SK-N-MC (cell line): ENCODE measurements at regions not wholly inside any gene's neighbourhood (a gene's known extent, or its start where the extent isn't known, plus 50 kb on each side); places are given as distances from the start of the nearest gene placed in this dataset.

Experiments used
- DNase-seq: peaks from one replicate; pipeline ENCODE4 v3.0.0-alpha.2; 2011; ENCODE audit warnings: low read depth, low spot score
- H3K27ac ChIP-seq: fragments of 200-600 bp; sonication (generic); 2 replicates; pipeline ENCODE4 v1.5.1; 2016; ENCODE audit warnings: mixed run types
- H3K36me3 ChIP-seq: fragments of 200-600 bp; sonication (generic); 2 replicates; pipeline ENCODE4 v1.6.1; 2017; ENCODE audit warnings: antibody characterized with exemption, low read length, mixed read lengths; ENCODE audit not compliant: insufficient read depth
- H3K4me3 ChIP-seq: fragments of 200-600 bp; sonication (generic); 2 replicates; pipeline ENCODE4 v1.5.1; 2016
- H3K9ac ChIP-seq: fragments of 200-600 bp; sonication (generic); 2 replicates; pipeline ENCODE4 v1.8.0; 2017; ENCODE audit warnings: mixed run types, mixed read lengths; ENCODE audit not compliant: insufficient read length
- H3K9me3 ChIP-seq: fragments of 200-600 bp; sonication (generic); 2 replicates; pipeline ENCODE4 v1.6.1; 2017; ENCODE audit warnings: low read depth, mild to moderate bottlenecking, antibody characterized with exemption, low read length, moderate library complexity, mixed read lengths
- EZH2 ChIP-seq: fragments of 200-600 bp; sonication (generic); IDR thresholded peaks from one replicate; pipeline ENCODE4 v1.6.1; 2017; ENCODE audit warnings: antibody characterized with exemption
- FOXP2 ChIP-seq: optimal IDR thresholded peaks from 2 replicates; pipeline ENCODE3; 2011; ENCODE audit warnings: mild to moderate bottlenecking, moderate library complexity; ENCODE audit not compliant: insufficient read depth; ENCODE audit errors: extremely low read length, control extremely low read depth
- POLR2AphosphoS5 ChIP-seq: IDR thresholded peaks from 2 replicates; pipeline ENCODE4 v1.6.1; 2012; ENCODE audit warnings: mild to moderate bottlenecking, low read depth, low read length, borderline replicate concordance

GRCh38 chr7:32379510-32380112, 110.6 kb downstream of the LSM5 start:
- Histone ChIP-seq H3K4me3 (no peak overlapping the region), H3K27ac (no peak overlapping the region), H3K36me3 (no peaks in the 10 kb centered on the region), H3K9ac (no peak overlapping the region), H3K9me3 (no peaks in the 10 kb centered on the region)
- no peak for DNase-seq
- no peak for TF ChIP-seq EZH2
- no peak for TF ChIP-seq FOXP2
- no peak for TF ChIP-seq POLR2AphosphoS5

GRCh38 chr7:32378988-32379387, 111.2 kb downstream of the LSM5 start:
- Histone ChIP-seq H3K9ac (no peak overlapping the region), H3K36me3 (no peaks in the 10 kb centered on the region), H3K9me3 (no peaks in the 10 kb centered on the region), H3K27ac (no peak overlapping the region), H3K4me3 (no peak overlapping the region)
- TF ChIP-seq EZH2 (no peak), FOXP2 (no peak), POLR2AphosphoS5 (no peak)
- DNase-seq, result no peak

GRCh38 chr7:32364581-32364980, 125.6 kb downstream of the LSM5 start:
- Histone ChIP-seq H3K9me3 (no peaks in the 10 kb centered on the region), H3K9ac (no peak overlapping the region), H3K27ac (no peak overlapping the region), H3K4me3 (no peak overlapping the region), H3K36me3 (no peaks in the 10 kb centered on the region)
- TF ChIP-seq POLR2AphosphoS5, result no peak
- no peak for TF ChIP-seq EZH2
- no peak for TF ChIP-seq FOXP2
- no peak for DNase-seq

GRCh38 chr7:32360127-32360526, 130.1 kb downstream of the LSM5 start:
- Histone ChIP-seq H3K36me3 (no peaks in the 10 kb centered on the region), H3K27ac (no peak overlapping the region), H3K9ac (no peak overlapping the region), H3K9me3 (no peaks in the 10 kb centered on the region), H3K4me3 (no peak overlapping the region)
- DNase-seq, result no peak
- TF ChIP-seq EZH2 (no peak), POLR2AphosphoS5 (no peak), FOXP2 (no peak)

- DNase-seq, result no peak
- Histone ChIP-seq H3K9me3 (no peaks in the 10 kb centered on the region), H3K9ac (no peak overlapping the region), H3K27ac (no peak overlapping the region), H3K36me3 (no peaks in the 10 kb centered on the region), H3K4me3 (no peak overlapping the region)
- TF ChIP-seq EZH2, result no peak
- no peak for TF ChIP-seq POLR2AphosphoS5
- TF ChIP-seq FOXP2, result no peak
These were observed 132.5 kb downstream of the LSM5 start for GRCh38 chr7:32357535-32358277.

- TF ChIP-seq POLR2AphosphoS5 (no peak), FOXP2 (no peak), EZH2 (no peak)
- H3K9ac ChIP-seq, result no peak overlapping the region
- no peaks in the 10 kb centered on the region for H3K36me3 ChIP-seq
- H3K4me3 ChIP-seq, result no peak overlapping the region
- H3K27ac ChIP-seq, result no peak overlapping the region
- DNase-seq, result peak; percentile 6
- H3K9me3 ChIP-seq, result no peaks in the 10 kb centered on the region
These were observed 142.8 kb downstream of the LSM5 start for GRCh38 chr7:32347244-32347828.

- no peak overlapping the region for H3K4me3 ChIP-seq
- no peak for TF ChIP-seq EZH2
- TF ChIP-seq FOXP2, result no peak
- TF ChIP-seq POLR2AphosphoS5, result no peak
- no peak for DNase-seq
- H3K27ac ChIP-seq, result no peak overlapping the region
- H3K36me3 ChIP-seq, result no peaks in the 10 kb centered on the region
- no peak overlapping the region for H3K9ac ChIP-seq
- H3K9me3 ChIP-seq, result no peaks in the 10 kb centered on the region
These were observed 143.9 kb downstream of the LSM5 start for GRCh38 chr7:32346253-32346652.

GRCh38 chr7:32336726-32337125, 153.5 kb downstream of the LSM5 start:
- DNase-seq, result no peak

GRCh38 chr7:32335107-32335506, 155.1 kb downstream of the LSM5 start:
- no peak for DNase-seq
- Histone ChIP-seq H3K36me3 (no peaks in the 10 kb centered on the region), H3K9ac (no peak overlapping the region), H3K9me3 (no peaks in the 10 kb centered on the region), H3K27ac (no peak overlapping the region), H3K4me3 (no peak overlapping the region)
- no peak for TF ChIP-seq EZH2
- TF ChIP-seq POLR2AphosphoS5, result no peak
- no peak for TF ChIP-seq FOXP2

More at GRCh38 chr7:32336726-32337125, 153.5 kb downstream of the LSM5 start:
- H3K9ac ChIP-seq, result no peak overlapping the region
- no peaks in the 10 kb centered on the region for H3K36me3 ChIP-seq
- no peak overlapping the region for H3K27ac ChIP-seq
- H3K9me3 ChIP-seq, result no peaks in the 10 kb centered on the region
- no peak overlapping the region for H3K4me3 ChIP-seq
- TF ChIP-seq EZH2 (no peak), FOXP2 (no peak), POLR2AphosphoS5 (no peak)
